ENCODE measurements at regions not wholly inside any gene's neighbourhood (a gene's known extent, or its start where the extent isn't known, plus 50 kb on each side); places are given as distances from the start of the nearest gene placed in this dataset.

- in situ Hi-C loops (cut with MboI; ENCODE audit: low sequenced_read_pairs) = no loop called here
Observed at GRCh38 chr6:41404182-41404845, 68.9 kb downstream of the NCR2 start.

GRCh38 chr6:41405941-41406727 lies 70.7 kb downstream of the NCR2 start:
- in situ Hi-C loops (cut with MboI; ENCODE audit: low sequenced_read_pairs) = no loop called here

- in situ Hi-C loops (cut with MboI; ENCODE audit: low sequenced_read_pairs) = no loop called here
Observed at GRCh38 chr6:41406728-41407489, 71.5 kb downstream of the NCR2 start.

GRCh38 chr6:41408576-41408975 lies 73.2 kb downstream of the NCR2 start:
- in situ Hi-C loops (cut with MboI; ENCODE audit: low sequenced_read_pairs) = no loop called here

GRCh38 chr6:41408982-41409381 lies 73.6 kb downstream of the NCR2 start:
- in situ Hi-C loops (cut with MboI; ENCODE audit: low sequenced_read_pairs) = no loop called here

- in situ Hi-C loops (cut with MboI; ENCODE audit: low sequenced_read_pairs) = no loop called here
Observed at GRCh38 chr6:41409489-41409888, 74.1 kb downstream of the NCR2 start.

GRCh38 chr6:41411961-41412360 lies 76.6 kb downstream of the NCR2 start:
- in situ Hi-C loops (cut with MboI; ENCODE audit: low sequenced_read_pairs) = no loop called here

GRCh38 chr6:41413250-41413649 lies 77.8 kb downstream of the NCR2 start:
- in situ Hi-C loops (cut with MboI; ENCODE audit: low sequenced_read_pairs) = no loop called here

GRCh38 chr6:41416501-41416837 lies 81.1 kb downstream of the NCR2 start:
- in situ Hi-C loops (cut with MboI; ENCODE audit: low sequenced_read_pairs) = no loop called here

- in situ Hi-C loops (cut with MboI; ENCODE audit: low sequenced_read_pairs) = no loop called here
Observed at GRCh38 chr6:41418741-41419140, 83.3 kb downstream of the NCR2 start.

GRCh38 chr6:41419385-41419784 lies 84.0 kb downstream of the NCR2 start:
- in situ Hi-C loops (cut with MboI; ENCODE audit: low sequenced_read_pairs) = no loop called here

- in situ Hi-C loops (cut with MboI; ENCODE audit: low sequenced_read_pairs) = no loop called here
Observed at GRCh38 chr6:41420186-41420585, 84.8 kb downstream of the NCR2 start.

- in situ Hi-C loops (cut with MboI; ENCODE audit: low sequenced_read_pairs) = no loop called here
Observed at GRCh38 chr6:41422161-41422560, 86.8 kb downstream of the NCR2 start.

GRCh38 chr6:41423002-41423401 lies 87.6 kb downstream of the NCR2 start:
- in situ Hi-C loops (cut with MboI; ENCODE audit: low sequenced_read_pairs) = no loop called here

- in situ Hi-C loops (cut with MboI; ENCODE audit: low sequenced_read_pairs) = no loop called here
Observed at GRCh38 chr6:41424370-41425058, 89.1 kb downstream of the NCR2 start.

- in situ Hi-C loops (cut with MboI; ENCODE audit: low sequenced_read_pairs) = no loop called here
Observed at GRCh38 chr6:41425511-41425910, 90.1 kb downstream of the NCR2 start.

- in situ Hi-C loops (cut with MboI; ENCODE audit: low sequenced_read_pairs) = no loop called here
Observed at GRCh38 chr6:41426438-41426851, 91.0 kb downstream of the NCR2 start.

GRCh38 chr6:41426888-41427641 lies 91.7 kb downstream of the NCR2 start:
- in situ Hi-C loops (cut with MboI; ENCODE audit: low sequenced_read_pairs) = no loop called here

GRCh38 chr6:41427642-41428335 lies 92.4 kb downstream of the NCR2 start:
- in situ Hi-C loops (cut with MboI; ENCODE audit: low sequenced_read_pairs) = no loop called here
